ENCODE measurements at regions not wholly inside any gene's neighbourhood (a gene's known extent, or its start where the extent isn't known, plus 50 kb on each side); places are given as distances from the start of the nearest gene placed in this dataset.

DNA sequence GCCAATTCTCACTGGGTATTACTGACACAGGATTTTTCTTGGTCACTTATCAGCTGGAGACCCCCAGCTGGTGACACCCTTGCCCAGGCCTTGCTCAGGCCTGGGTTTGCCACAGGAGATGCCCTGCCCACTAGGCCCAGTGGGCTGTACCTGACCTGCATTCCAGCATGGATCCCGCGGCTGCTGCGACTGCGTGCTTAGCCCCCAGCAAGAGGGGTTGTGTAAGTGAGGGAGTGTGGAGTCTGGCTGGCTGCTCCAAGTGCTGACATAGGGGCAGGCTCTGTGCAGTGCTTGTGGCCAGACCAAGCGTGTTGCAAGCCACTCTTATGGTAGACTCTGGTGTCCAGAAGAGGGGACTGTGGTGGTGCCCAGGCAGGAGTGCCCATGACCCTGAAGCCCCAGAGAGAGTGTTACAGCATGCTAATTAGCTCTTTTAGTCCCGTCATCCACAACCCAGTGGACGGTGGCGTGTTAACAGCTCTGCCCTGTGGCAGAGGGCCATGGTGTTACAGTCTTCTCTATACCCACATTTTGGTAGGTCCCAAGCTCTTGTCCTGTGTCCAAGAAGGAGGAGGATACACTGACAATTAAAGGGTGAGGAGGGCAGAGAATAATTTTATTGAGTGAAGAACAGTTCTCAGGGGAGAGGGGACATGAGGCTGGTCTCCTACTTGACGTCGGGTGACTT, 491.7 kb upstream of the MEIS1 start:
- Histone ChIP-seq H3K4me1 (ENCODE audit: control insufficient read depth in 1 of 2, insufficient read depth in 1 of 2, low read depth in 1 of 2, low read length in 1 of 2) (no peaks in the 10 kb centered on the region), H3K27me3 (no peaks in the 10 kb centered on the region), H3K4me3 (ENCODE audit: low read depth in 1 of 2, low read length in 1 of 2) (no peak overlapping the region), H3K27ac (no peak overlapping the region), H3K9me3 (no peaks in the 10 kb centered on the region), H3K36me3 (no peaks in the 10 kb centered on the region)
- TF ChIP-seq, protein P1, sequence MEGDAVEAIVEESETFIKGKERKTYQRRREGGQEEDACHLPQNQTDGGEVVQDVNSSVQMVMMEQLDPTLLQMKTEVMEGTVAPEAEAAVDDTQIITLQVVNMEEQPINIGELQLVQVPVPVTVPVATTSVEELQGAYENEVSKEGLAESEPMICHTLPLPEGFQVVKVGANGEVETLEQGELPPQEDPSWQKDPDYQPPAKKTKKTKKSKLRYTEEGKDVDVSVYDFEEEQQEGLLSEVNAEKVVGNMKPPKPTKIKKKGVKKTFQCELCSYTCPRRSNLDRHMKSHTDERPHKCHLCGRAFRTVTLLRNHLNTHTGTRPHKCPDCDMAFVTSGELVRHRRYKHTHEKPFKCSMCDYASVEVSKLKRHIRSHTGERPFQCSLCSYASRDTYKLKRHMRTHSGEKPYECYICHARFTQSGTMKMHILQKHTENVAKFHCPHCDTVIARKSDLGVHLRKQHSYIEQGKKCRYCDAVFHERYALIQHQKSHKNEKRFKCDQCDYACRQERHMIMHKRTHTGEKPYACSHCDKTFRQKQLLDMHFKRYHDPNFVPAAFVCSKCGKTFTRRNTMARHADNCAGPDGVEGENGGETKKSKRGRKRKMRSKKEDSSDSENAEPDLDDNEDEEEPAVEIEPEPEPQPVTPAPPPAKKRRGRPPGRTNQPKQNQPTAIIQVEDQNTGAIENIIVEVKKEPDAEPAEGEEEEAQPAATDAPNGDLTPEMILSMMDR (IDR thresholded peaks at IDR 0.05): no peak

DNA sequence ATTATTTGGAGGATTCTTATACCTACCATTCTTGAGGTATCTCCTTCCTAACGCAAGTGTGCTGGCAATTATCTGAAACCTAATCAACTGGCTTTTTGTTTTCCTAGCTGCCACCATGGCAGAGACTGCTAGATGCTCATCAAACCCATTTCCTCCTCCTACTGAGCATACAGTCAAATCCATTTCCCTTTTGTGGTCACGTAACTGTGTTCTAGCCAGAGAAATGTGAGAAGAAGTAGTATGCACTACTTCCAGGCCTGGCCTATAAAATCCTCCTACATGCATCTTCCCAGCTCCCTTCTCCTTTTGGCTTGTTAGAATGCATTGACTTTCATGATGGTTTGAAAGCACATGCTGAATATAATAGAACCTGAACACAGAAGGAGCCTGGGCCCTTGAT, 494.1 kb upstream of the MEIS1 start:
- Histone ChIP-seq H3K27ac (no peak overlapping the region), H3K9me3 (no peaks in the 10 kb centered on the region), H3K36me3 (no peaks in the 10 kb centered on the region), H3K27me3 (no peaks in the 10 kb centered on the region), H3K4me1 (ENCODE audit: control insufficient read depth in 1 of 2, insufficient read depth in 1 of 2, low read depth in 1 of 2, low read length in 1 of 2) (no peaks in the 10 kb centered on the region), H3K4me3 (ENCODE audit: low read depth in 1 of 2, low read length in 1 of 2) (no peak overlapping the region)
- TF ChIP-seq, protein P1 (IDR thresholded peaks at IDR 0.05): no peak

DNA sequence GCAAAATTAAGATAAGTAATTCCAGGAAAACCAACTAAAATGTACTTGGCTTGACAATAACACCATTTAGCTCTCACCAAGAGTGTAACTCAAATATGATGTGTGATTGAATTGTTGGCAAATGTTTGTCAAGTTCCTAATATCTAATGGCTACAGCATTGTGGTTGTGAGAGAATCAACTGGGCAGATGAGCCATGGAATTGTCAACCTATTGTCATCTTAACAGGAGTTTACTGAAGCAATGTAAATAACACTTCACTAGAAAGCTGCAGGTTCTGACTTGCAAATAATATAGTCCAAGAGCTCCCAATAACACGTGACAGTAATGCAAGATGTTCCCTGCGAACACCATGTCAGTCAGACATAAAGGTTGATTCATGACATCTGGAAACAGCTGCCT, 495.2 kb upstream of the MEIS1 start:
- Histone ChIP-seq H3K27ac (no peak overlapping the region), H3K9me3 (no peaks in the 10 kb centered on the region), H3K4me3 (ENCODE audit: low read depth in 1 of 2, low read length in 1 of 2) (no peak overlapping the region), H3K36me3 (no peaks in the 10 kb centered on the region), H3K27me3 (no peaks in the 10 kb centered on the region), H3K4me1 (ENCODE audit: control insufficient read depth in 1 of 2, insufficient read depth in 1 of 2, low read depth in 1 of 2, low read length in 1 of 2) (no peaks in the 10 kb centered on the region)
- TF ChIP-seq, protein P1 (IDR thresholded peaks at IDR 0.05): no peak

DNA sequence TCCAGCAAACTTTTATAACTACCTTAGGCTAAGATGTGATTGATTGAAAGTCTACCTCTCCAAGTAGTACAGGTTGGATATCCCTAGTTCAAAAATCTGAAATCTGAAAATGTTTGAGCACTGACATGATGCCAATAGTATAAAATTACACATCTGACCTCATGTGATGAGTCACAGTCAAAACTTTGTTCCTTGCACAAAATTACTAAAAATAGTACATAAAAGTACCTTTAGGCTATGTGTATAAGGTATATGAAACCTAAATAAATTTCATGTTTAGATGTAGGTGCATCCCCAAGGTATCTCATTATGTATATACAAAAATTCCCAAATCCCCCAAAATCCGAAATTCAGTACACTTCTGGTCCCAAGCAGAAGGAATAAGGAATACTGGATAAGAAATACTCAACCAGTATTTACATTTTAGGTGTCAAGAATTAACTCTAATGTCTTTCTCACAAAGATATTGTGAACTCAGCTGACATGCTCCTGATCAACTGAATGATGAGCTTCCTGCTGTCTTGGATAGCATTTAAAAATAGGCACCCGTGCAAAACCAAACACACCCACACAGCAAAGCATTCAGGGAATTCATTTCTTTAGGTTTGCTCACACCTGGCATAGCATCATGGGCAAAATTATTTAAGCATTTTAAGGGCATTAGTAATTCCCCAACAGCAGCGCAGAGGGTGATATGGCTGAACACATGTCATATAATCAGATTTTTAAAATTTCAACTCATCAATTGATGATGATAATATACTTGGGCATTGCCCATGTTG, 497.4 kb upstream of the MEIS1 start:
- H3K27me3 ChIP-seq: no peaks in the 10 kb centered on the region
- H3K4me3 ChIP-seq (ENCODE audit: low read depth in 1 of 2, low read length in 1 of 2): no peak overlapping the region
- no peaks in the 10 kb centered on the region for H3K9me3 ChIP-seq
- H3K4me1 ChIP-seq (ENCODE audit: control insufficient read depth in 1 of 2, insufficient read depth in 1 of 2, low read depth in 1 of 2, low read length in 1 of 2): peaks cover 4 to 5% of the 10 kb centered on the region in 2 experiments
- H3K27ac ChIP-seq: no peak overlapping the region
- TF ChIP-seq, protein P1 (IDR thresholded peaks at IDR 0.05): no peak
- H3K36me3 ChIP-seq: no peaks in the 10 kb centered on the region

DNA sequence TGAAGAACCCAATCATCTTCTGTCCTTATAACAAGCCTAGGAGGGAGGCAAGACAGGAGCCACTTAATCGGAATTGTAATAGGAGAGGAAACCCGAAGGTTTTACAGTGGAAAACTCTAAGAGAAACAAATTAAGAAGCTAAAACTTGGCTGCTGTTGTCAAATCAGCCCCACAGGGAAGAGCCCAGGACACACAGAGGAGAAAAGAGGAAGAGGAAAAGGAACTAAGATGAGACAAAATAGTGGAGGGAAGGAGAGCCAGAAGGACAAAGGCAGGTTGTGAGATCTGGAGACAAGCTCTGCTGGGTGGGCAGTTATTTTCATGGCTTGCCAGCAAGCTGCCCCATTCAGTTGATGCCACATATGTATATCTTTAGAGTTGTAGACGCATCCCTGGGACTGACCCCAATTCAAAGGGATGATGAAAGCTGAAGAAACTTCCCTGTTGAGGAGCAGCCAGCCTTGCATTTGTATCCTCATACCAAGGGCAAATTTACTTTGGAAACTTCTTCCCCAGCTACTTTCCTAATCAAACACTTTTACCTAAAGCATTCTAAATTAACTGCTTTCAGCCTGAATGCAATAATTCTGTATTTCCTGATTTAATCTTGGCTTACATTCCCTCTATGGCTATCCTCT, 499.8 kb upstream of the MEIS1 start:
- Histone ChIP-seq H3K27ac (no peak overlapping the region), H3K36me3 (no peaks in the 10 kb centered on the region)

More for the DNA sequence above, 499.8 kb upstream of the MEIS1 start:
- TF ChIP-seq, protein P1 (IDR thresholded peaks at IDR 0.05): no peak
- Histone ChIP-seq H3K9me3 (no peaks in the 10 kb centered on the region), H3K4me3 (ENCODE audit: low read depth in 1 of 2, low read length in 1 of 2) (no peak overlapping the region), H3K4me1 (ENCODE audit: control insufficient read depth in 1 of 2, insufficient read depth in 1 of 2, low read depth in 1 of 2, low read length in 1 of 2) (peaks cover 5 to 7% of the 10 kb centered on the region in 2 experiments), H3K27me3 (no peaks in the 10 kb centered on the region)
